ENCODE measurements at regions not wholly inside any gene's neighbourhood (a gene's known extent, or its start where the extent isn't known, plus 50 kb on each side); places are given as distances from the start of the nearest gene placed in this dataset.

GRCh38 chr16:10266809-10267208, 84.6 kb upstream of the GRIN2A start:
- TF ChIP-seq EZH2 (IDR thresholded peaks at IDR 0.05; ENCODE audit: insufficient read depth, poor library complexity, severe bottlenecking) (no peak), EZH2phosphoT487 (IDR thresholded peaks at IDR 0.05; ENCODE audit: insufficient read depth, low read depth) (no peak)

Data from GM23248 (cell line).